ENCODE measurements at regions not wholly inside any gene's neighbourhood (a gene's known extent, or its start where the extent isn't known, plus 50 kb on each side); places are given as distances from the start of the nearest gene placed in this dataset.

- Histone ChIP-seq H3K27me3 (ENCODE audit: control insufficient read depth in 2 of 2, insufficient read depth in 2 of 2, low read length in 2 of 2) (no peaks in the 10 kb centered on the region), H4K20me1 (replicated peaks; ENCODE audit: control insufficient read depth, insufficient read depth, low read length) (no peaks in the 10 kb centered on the region), H3K9me1 (ENCODE audit: control insufficient read depth, insufficient read depth, low read length) (no peaks in the 10 kb centered on the region), H3K79me2 (ENCODE audit: control insufficient read depth, insufficient read depth, low read length) (no peaks in the 10 kb centered on the region), H3K4me2 (ENCODE audit: insufficient read depth, low read length) (no peak overlapping the region), H3K36me3 (ENCODE audit: control insufficient read depth, insufficient read depth, low read length) (no peaks in the 10 kb centered on the region), H3K9ac (ENCODE audit: insufficient read depth in 1 of 2, low read depth in 2 of 2, low read length in 2 of 2) (no peak overlapping the region), H3K9me3 (replicated peaks; ENCODE audit: control insufficient read depth, insufficient read depth, low read depth, low read length) (no peaks in the 10 kb centered on the region), H3K27ac (ENCODE audit: extremely low read depth, low read depth, low read length) (no peak overlapping the region), H2AFZ (ENCODE audit: low read depth, low read length) (no peak overlapping the region), H3K4me3 (no peak overlapping the region), H3K4me1 (replicated peaks in 1 of 2; ENCODE audit: control insufficient read depth in 2 of 2, insufficient read depth in 2 of 2, low read length in 2 of 2) (no peaks in the 10 kb centered on the region)
- ChIA-PET CTCF (ENCODE audit: low intra/inter-chr PET ratio) (no interaction called here), POLR2A (no interaction called here)
- in situ Hi-C loops (cut with MboI), result no loop called here
- FAIRE-seq (no peak), DNase-seq (ENCODE audit: extremely low read depth in 1 of 4, low spot score in 3 of 4) (no peak), ATAC-seq (no peak)
- BruUV-seq (replicated peaks), result no TSS peak
- WGBS (ENCODE audit: insufficient coverage, low coverage, missing lambda C conversion rate), result under 1% methylated on average over 6 of the region's 6 CpGs
- TF ChIP-seq PHTF2 (CRISPR knock-in tag; IDR thresholded peaks at IDR 0.05) (no peak), MEF2D (tag; conservative IDR thresholded peaks at IDR 0.05; ENCODE audit: low read depth) (no peak), CGGBP1 (CRISPR knock-in tag; IDR thresholded peaks at IDR 0.05) (no peak), ZMIZ1 (IDR thresholded peaks at IDR 0.05; ENCODE audit: low read depth in 2 of 2, low read length in 2 of 2) (no peak), XRCC5 (IDR thresholded peaks at IDR 0.05; ENCODE audit: low read depth, low read length) (no peak)
- intact Hi-C loops (cut with micrococcal nuclease), result no loop called here
Measured at GRCh38 chr10:84850826-84851225, 522.4 kb downstream of the CCSER2 start.

Measured in K562 (cell line).